ENCODE measurements at regions not wholly inside any gene's neighbourhood (a gene's known extent, or its start where the extent isn't known, plus 50 kb on each side); places are given as distances from the start of the nearest gene placed in this dataset.

DNA sequence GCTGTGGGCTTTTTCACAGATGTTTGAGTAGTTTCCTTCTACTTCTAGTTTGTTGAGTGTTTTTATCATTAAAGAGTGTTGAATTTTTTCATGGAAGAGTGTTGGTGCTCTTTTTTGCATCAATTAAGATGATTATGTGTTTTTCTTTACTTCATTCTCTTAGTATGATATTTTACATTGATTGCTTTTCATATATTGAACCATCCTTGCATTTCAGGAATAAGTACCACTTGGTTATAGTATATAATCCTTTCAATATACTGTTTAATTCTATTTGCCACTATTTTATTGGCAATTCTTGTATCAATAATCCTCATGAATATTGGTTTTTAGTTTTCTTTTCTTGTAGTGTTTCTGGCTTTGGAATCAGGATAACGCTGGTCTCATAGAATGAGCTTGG, 113.7 kb upstream of the PRDM1 start:
- no peak overlapping the region for H2AFZ ChIP-seq (ENCODE audit: low read depth, low read length)
- no peak overlapping the region for H3K4me3 ChIP-seq (ENCODE audit: low read length)
- no peaks in the 10 kb centered on the region for H3K36me3 ChIP-seq (replicated peaks; ENCODE audit: low read depth, low read length)
- TF ChIP-seq EZH2phosphoT487 (IDR thresholded peaks at IDR 0.05; ENCODE audit: low read depth) (no peak), CTCF (IDR thresholded peaks at IDR 0.05; ENCODE audit: low read depth, low read length) (no peak)
- no peaks in the 10 kb centered on the region for H3K27me3 ChIP-seq (ENCODE audit: low read depth, low read length)
- no peaks in the 10 kb centered on the region for H3K79me2 ChIP-seq (ENCODE audit: low read length)
- H3K9ac ChIP-seq (ENCODE audit: low read length): no peak overlapping the region
- H3K9me3 ChIP-seq (ENCODE audit: insufficient read depth, low read length): peaks cover 7% of the 10 kb centered on the region
- H3K27ac ChIP-seq (ENCODE audit: low read length): no peak overlapping the region
- H3K4me2 ChIP-seq (ENCODE audit: low read length): no peak overlapping the region
- H3K4me1 ChIP-seq (ENCODE audit: low read length): peaks cover 6% of the 10 kb centered on the region
- no peaks in the 10 kb centered on the region for H4K20me1 ChIP-seq (ENCODE audit: insufficient read depth, low read length)

GRCh38 chr6:105968603-105969333, 117.4 kb upstream of the PRDM1 start:
- TF ChIP-seq EZH2phosphoT487 (IDR thresholded peaks at IDR 0.05; ENCODE audit: low read depth): no peak
- TF ChIP-seq CTCF (IDR thresholded peaks at IDR 0.05; ENCODE audit: low read depth, low read length): no peak
- H3K36me3 ChIP-seq (replicated peaks; ENCODE audit: low read depth, low read length): no peaks in the 10 kb centered on the region
- H3K9ac ChIP-seq (ENCODE audit: low read length): no peak overlapping the region
- H3K4me2 ChIP-seq (ENCODE audit: low read length): no peak overlapping the region
- no peak overlapping the region for H3K4me3 ChIP-seq (ENCODE audit: low read length)
- no peaks in the 10 kb centered on the region for H3K27me3 ChIP-seq (ENCODE audit: low read depth, low read length)
- H3K9me3 ChIP-seq (ENCODE audit: insufficient read depth, low read length): peaks cover 7% of the 10 kb centered on the region
- H3K27ac ChIP-seq (ENCODE audit: low read length): no peak overlapping the region
- H2AFZ ChIP-seq (ENCODE audit: low read depth, low read length): no peak overlapping the region
- no peaks in the 10 kb centered on the region for H3K4me1 ChIP-seq (ENCODE audit: low read length)
- H4K20me1 ChIP-seq (ENCODE audit: insufficient read depth, low read length): no peaks in the 10 kb centered on the region
- no peaks in the 10 kb centered on the region for H3K79me2 ChIP-seq (ENCODE audit: low read length)

DNA sequence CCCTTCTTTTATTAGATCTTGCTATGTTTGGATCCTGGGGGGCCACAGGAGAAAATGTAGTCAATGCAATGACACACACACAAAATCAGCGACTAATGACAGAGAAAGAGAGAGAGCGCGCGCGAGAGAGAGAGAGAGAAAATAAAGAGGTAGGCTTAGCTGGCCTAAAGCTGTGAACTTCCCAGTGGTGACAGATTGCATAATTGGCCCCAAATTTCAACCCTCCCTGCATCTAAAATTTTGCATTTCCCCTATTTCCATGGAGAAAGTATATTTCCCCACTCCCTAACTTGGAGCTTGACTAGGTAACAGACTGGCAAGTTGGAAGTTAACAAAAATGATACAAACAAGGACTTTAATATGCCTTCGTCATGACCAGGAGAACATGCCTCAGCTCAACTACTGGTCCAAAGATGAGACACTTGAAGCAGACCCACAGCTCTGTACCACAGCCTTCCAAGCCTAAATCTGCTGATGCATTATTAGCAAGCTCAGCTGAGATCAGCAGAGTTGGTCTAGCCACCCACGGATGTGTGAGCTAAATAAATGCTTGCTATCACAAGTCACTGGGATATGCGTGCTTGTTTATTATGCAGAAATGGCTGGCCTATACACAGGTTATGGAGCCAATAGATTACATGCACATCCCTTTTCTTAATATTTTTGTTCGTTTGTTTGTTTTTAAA, 118.1 kb upstream of the PRDM1 start:
- H4K20me1 ChIP-seq (ENCODE audit: insufficient read depth, low read length): no peaks in the 10 kb centered on the region
- H3K36me3 ChIP-seq (replicated peaks; ENCODE audit: low read depth, low read length): no peaks in the 10 kb centered on the region
- no peak overlapping the region for H2AFZ ChIP-seq (ENCODE audit: low read depth, low read length)
- no peak overlapping the region for H3K4me2 ChIP-seq (ENCODE audit: low read length)
- TF ChIP-seq EZH2phosphoT487 (IDR thresholded peaks at IDR 0.05; ENCODE audit: low read depth): no peak
- no peak for TF ChIP-seq CTCF (IDR thresholded peaks at IDR 0.05; ENCODE audit: low read depth, low read length)
- no peaks in the 10 kb centered on the region for H3K79me2 ChIP-seq (ENCODE audit: low read length)
- peaks cover 7% of the 10 kb centered on the region for H3K9me3 ChIP-seq (ENCODE audit: insufficient read depth, low read length)
- H3K4me1 ChIP-seq (ENCODE audit: low read length): no peaks in the 10 kb centered on the region
- H3K27me3 ChIP-seq (ENCODE audit: low read depth, low read length): no peaks in the 10 kb centered on the region
- no peak overlapping the region for H3K27ac ChIP-seq (ENCODE audit: low read length)
- H3K4me3 ChIP-seq (ENCODE audit: low read length): no peak overlapping the region
- H3K9ac ChIP-seq (ENCODE audit: low read length): no peak overlapping the region

DNA sequence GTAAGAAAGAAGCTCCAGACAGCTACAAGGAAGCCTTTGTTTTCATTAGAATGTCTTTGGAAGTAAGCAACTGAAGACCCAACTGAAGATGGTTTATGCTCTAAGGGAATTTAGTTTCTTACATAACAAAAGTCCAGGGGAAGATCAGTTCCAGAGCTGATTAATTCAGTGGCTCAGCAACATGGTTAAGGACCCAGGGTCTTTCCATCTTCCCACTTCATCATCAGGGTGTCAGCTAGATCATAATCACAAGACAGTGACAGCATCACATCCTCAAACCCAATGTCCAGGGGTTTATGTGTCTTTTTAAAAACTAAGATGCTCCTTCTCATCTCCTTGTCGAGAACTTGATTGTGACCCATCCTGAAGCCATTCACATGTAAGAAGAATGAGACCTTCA, 119.7 kb upstream of the PRDM1 start:
- Histone ChIP-seq H3K9ac (ENCODE audit: low read length) (no peak overlapping the region), H3K36me3 (replicated peaks; ENCODE audit: low read depth, low read length) (no peaks in the 10 kb centered on the region), H3K79me2 (ENCODE audit: low read length) (no peaks in the 10 kb centered on the region), H3K27ac (ENCODE audit: low read length) (no peak overlapping the region), H3K9me3 (ENCODE audit: insufficient read depth, low read length) (no peaks in the 10 kb centered on the region), H2AFZ (ENCODE audit: low read depth, low read length) (no peak overlapping the region), H3K4me3 (ENCODE audit: low read length) (no peak overlapping the region), H3K27me3 (ENCODE audit: low read depth, low read length) (no peaks in the 10 kb centered on the region), H4K20me1 (ENCODE audit: insufficient read depth, low read length) (no peaks in the 10 kb centered on the region), H3K4me2 (ENCODE audit: low read length) (no peak overlapping the region), H3K4me1 (ENCODE audit: low read length) (no peaks in the 10 kb centered on the region)
- TF ChIP-seq EZH2phosphoT487 (IDR thresholded peaks at IDR 0.05; ENCODE audit: low read depth): no peak
- TF ChIP-seq CTCF (IDR thresholded peaks at IDR 0.05; ENCODE audit: low read depth, low read length): no peak
